IPS-18a (cell line): ENCODE measurements at regions not wholly inside any gene's neighbourhood (a gene's known extent, or its start where the extent isn't known, plus 50 kb on each side); places are given as distances from the start of the nearest gene placed in this dataset.
"Not testable (repeated sequence)": the region's sequence is repeated elsewhere in the genome, so short reads cannot be mapped to it uniquely, and the experiment has no call there.

Source experiments
- H3K27ac ChIP-seq: one replicate; pipeline ENCODE4 v1.5.1; 2013; ENCODE audit warnings: low read length
- H3K27me3 ChIP-seq: one replicate; pipeline ENCODE4 v1.6.1; 2013; ENCODE audit warnings: mild to moderate bottlenecking, low read length; ENCODE audit not compliant: control insufficient read depth, insufficient read depth
- H3K36me3 ChIP-seq: one replicate; pipeline ENCODE4 v1.6.1; 2013; ENCODE audit warnings: low read depth, low read length; ENCODE audit not compliant: control insufficient read depth
- H3K4me1 ChIP-seq: one replicate; pipeline ENCODE4 v1.6.1; 2013; ENCODE audit warnings: low read depth, low read length; ENCODE audit not compliant: control insufficient read depth
- H3K4me3 ChIP-seq: one replicate; pipeline ENCODE4 v1.5.1; 2013; ENCODE audit warnings: low read length
- H3K9ac ChIP-seq: one replicate; pipeline ENCODE4 v1.6.1; 2013; ENCODE audit warnings: mild to moderate bottlenecking, low read length, moderate library complexity
- H3K9me3 ChIP-seq: one replicate; pipeline ENCODE4 v1.6.1; 2013; ENCODE audit warnings: low read depth, low read length; ENCODE audit not compliant: control insufficient read depth

DNA sequence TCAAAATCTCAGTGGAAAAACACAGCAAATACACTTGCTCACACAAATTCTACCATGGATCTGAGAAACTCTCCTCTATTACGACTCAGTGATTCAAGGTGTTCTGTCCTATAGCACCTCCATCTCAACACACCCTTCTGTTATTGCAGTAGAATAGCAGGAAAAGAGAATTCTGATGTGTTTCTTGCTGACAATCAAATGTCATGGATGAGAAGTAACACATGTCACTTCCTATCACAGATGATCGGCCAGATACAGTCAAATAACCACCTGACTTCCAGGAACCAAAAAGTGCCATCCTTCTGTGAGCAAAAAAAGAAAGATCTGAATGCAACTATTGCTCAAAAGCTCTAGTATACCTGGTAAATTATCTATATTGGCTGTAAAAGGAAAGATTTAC lies 734.2 kb upstream of the GBE1 start:
- Histone ChIP-seq H3K9me3 (no peaks in the 10 kb centered on the region), H3K4me3 (no peak overlapping the region), H3K4me1 (no peaks in the 10 kb centered on the region), H3K36me3 (no peaks in the 10 kb centered on the region), H3K27ac (no peak overlapping the region), H3K9ac (no peak overlapping the region), H3K27me3 (no peaks in the 10 kb centered on the region)

DNA sequence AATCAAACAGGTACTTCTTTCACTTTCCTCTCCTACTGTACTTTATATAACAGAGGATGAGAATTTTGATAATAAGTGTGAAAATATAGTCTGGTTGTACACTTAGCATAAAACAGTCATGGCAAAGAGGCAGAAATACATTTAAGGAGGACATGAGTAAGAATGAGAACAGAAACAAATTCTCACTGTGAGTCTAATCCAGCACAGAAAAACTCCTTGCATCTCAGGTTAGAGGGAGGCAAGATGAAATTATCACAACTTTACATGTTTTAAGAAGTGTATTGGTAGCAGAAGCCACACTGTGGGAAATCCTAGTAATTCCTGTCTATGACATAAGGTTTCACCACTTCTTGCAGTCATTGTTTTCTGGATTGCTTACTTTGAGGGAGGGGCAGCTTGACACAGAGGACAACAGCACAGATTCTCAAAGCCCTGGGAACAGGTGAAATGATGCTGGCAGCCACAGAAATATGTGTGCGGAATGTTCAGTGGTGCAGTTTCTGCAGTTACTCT lies 733.6 kb upstream of the GBE1 start:
- Histone ChIP-seq H3K9me3 (no peaks in the 10 kb centered on the region), H3K36me3 (no peaks in the 10 kb centered on the region), H3K9ac (no peak overlapping the region), H3K4me3 (no peak overlapping the region), H3K4me1 (no peaks in the 10 kb centered on the region), H3K27ac (no peak overlapping the region), H3K27me3 (no peaks in the 10 kb centered on the region)

GRCh38 chr3:82493858-82494257 lies 732.4 kb upstream of the GBE1 start:
- Histone ChIP-seq H3K27ac (no peak overlapping the region), H3K4me1 (no peaks in the 10 kb centered on the region), H3K9me3 (no peaks in the 10 kb centered on the region), H3K9ac (no peak overlapping the region), H3K36me3 (no peaks in the 10 kb centered on the region), H3K4me3 (no peak overlapping the region), H3K27me3 (no peaks in the 10 kb centered on the region)

DNA sequence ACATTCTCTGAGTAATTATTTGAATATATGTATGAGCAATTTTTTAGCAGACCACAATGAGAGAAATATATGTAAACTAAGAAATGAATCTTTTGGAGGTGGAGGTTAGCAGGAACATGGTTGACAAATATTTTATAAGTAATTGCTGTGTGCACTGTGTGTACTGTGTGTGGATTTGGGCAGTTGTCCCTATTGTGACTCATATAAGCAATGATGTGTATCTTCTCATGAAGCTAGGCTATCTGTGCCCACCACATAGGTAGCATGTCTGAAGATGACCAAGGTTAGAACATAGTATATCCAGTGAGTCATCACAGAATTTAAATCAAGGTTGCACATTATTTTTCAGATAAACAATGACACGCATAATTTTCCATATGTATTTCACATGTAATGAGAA lies 713.9 kb upstream of the GBE1 start:
- Histone ChIP-seq H3K36me3 (no peaks in the 10 kb centered on the region), H3K9me3 (no peaks in the 10 kb centered on the region), H3K4me1 (no peaks in the 10 kb centered on the region), H3K9ac (no peak overlapping the region), H3K27ac (no peak overlapping the region), H3K4me3 (no peak overlapping the region), H3K27me3 (no peaks in the 10 kb centered on the region)

DNA sequence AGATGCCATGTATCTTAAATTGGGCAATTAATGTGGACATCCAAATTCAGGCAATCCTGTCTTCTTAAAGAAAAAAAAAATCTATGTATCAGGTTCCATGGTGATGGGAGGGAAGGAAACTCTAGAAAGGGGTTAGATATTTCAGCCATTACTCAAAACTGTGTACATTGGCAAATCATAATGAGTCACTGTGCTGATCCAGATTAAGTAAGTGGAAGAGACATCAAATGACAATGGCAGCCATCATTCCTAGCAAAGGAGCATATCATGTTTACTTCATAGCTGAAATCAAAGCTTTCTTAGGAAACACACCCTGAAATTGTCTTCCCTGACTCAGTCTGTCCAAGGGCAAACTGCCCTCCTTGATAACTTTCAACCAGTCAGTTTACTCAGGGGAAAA lies 713.3 kb upstream of the GBE1 start:
- Histone ChIP-seq H3K9me3 (no peaks in the 10 kb centered on the region), H3K27me3 (no peaks in the 10 kb centered on the region), H3K4me3 (no peak overlapping the region), H3K4me1 (no peaks in the 10 kb centered on the region), H3K27ac (no peak overlapping the region), H3K9ac (no peak overlapping the region), H3K36me3 (no peaks in the 10 kb centered on the region)

DNA sequence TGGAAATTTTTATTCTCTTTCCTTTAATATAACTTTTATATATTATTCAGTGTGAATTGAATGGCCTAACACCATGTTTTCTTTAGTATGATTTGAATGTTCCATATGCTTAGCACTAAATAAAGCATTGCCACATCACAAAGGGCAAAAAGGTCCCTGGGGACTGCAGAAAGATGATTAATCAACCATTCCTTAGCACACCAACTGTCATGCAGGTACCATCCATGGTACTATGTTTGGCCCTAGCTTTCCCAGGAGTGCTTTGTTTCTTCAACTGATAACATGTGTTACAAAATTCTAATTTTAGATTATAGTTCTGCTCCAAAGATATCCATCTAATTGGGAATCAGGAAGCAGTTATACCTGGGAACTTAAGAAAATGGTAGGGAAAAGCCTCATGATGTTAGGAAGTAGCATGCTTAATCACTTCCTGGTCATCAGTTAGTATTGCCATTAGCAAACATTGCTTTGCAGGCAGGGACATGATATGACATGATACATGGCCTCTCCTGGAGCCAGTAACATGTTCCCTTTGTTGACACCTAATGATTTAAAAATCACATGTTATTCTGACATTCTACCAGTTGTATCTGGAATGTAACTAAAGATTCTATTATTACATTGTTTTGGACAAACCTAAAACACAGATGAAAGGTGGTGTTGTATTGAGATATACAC lies 712.6 kb upstream of the GBE1 start:
- no peak overlapping the region for H3K27ac ChIP-seq
- no peaks in the 10 kb centered on the region for H3K36me3 ChIP-seq
- H3K27me3 ChIP-seq: no peaks in the 10 kb centered on the region
- no peaks in the 10 kb centered on the region for H3K9me3 ChIP-seq
- no peak overlapping the region for H3K9ac ChIP-seq
- H3K4me3 ChIP-seq: no peak overlapping the region
- no peaks in the 10 kb centered on the region for H3K4me1 ChIP-seq

DNA sequence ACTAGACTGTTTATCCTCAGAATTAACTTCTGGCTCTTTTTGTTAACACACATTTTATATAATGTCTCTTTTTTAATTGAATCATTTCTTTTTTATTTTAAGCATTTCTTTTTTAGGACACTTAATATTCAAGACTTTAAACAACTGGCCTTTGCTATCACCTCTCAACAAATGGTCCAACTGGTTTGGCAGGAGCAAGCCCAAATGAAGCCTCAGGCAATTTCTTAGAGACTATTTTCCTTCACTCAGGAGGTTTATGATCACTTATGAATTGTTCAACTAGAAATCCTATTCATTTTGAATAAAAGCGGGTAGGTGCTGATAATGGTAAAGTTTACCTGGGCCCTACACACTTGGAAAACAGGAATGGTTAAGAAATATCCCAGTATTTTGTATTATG lies 705.6 kb upstream of the GBE1 start:
- no peaks in the 10 kb centered on the region for H3K9me3 ChIP-seq
- H3K4me3 ChIP-seq: no peak overlapping the region
- H3K36me3 ChIP-seq: no peaks in the 10 kb centered on the region
- H3K4me1 ChIP-seq: no peaks in the 10 kb centered on the region
- H3K9ac ChIP-seq: no peak overlapping the region
- no peak overlapping the region for H3K27ac ChIP-seq
- H3K27me3 ChIP-seq: no peaks in the 10 kb centered on the region

DNA sequence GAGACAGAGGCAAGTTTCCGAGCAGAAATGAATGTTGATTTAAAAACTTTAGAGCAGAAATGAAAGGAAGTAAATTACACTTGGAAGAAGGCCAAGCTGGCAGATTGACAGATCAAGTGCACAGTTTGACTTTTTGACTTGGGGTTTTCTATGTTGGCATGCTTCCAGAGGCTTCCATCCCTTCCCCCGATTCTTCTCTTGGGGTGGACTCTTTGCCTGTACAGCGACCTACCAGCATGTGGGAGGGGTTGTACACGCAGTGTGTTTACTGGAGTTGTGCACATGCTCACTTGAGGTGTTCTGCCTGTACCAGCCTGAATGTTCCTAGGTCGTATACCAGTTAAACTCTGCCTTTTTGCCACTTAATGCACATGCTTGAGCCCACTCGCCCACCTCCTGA lies 701.5 kb upstream of the GBE1 start:
- Histone ChIP-seq H3K27me3 (no peaks in the 10 kb centered on the region), H3K36me3 (no peaks in the 10 kb centered on the region), H3K4me1 (peaks cover 5% of the 10 kb centered on the region), H3K9ac (no peak overlapping the region), H3K27ac (no peak overlapping the region), H3K4me3 (no peak overlapping the region), H3K9me3 (no peaks in the 10 kb centered on the region)

DNA sequence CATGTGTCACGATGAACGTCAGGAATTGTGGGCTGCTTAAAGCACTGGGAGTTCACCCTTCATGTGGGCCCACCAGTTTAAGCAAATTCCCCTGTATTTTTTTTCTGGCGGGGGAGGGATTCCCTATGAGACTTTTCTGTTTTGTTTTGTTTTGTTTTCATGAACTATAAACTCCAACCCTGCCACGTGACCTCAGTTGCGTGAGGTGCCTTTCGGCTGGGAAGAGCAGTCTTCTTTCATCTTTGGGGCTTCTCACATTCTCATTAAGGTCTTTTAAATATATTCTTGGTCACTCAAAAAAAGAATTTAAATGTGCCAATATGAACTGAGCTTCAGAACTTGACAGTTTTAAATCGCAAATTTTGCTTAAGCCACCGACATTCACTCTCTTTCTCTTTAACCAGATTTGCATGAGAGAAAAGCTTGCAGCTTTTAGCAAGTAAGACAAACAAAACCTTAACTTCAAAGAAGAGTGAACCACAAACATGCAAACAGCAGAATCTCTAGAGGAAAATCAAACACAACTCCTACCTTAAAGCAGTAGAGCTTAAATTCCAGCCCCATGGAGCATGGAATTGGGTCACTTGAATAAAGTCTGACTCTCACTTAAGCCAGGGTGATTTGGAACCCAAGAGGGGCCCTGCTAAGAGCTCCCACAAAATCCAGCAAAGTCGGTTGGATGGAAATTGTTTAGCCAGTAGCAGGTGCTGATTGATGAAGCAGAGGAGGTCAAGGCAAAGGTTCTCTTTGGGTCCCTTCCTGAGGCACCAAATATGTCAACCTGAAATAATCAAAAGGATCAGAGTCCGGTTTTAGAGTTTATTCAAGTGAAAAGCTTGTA lies 699.8 kb upstream of the GBE1 start:
- no peak overlapping the region for H3K4me3 ChIP-seq
- H3K9me3 ChIP-seq: no peaks in the 10 kb centered on the region
- H3K27me3 ChIP-seq: no peaks in the 10 kb centered on the region
- no peak overlapping the region for H3K9ac ChIP-seq
- H3K36me3 ChIP-seq: no peaks in the 10 kb centered on the region
- no peak overlapping the region for H3K27ac ChIP-seq
- H3K4me1 ChIP-seq: peaks cover 5% of the 10 kb centered on the region

DNA sequence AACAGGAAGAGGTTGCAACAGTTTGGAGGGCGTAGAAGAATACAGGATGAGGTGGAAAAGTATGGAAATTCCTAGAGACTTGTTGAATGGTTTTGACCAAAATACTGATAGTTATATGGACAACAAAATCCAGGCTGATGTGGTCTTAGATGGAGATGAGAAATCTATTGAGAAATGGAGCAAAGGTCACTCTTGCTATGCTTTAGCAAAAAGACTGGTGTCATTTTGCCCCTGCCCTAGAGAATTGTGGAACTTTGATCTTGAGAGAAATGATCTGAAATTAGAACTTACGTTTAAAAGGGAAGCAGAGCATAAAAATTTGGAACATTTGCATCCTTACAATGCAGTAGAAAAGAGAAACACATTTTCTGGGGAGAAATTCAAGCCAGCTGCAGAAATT lies 686.9 kb upstream of the GBE1 start:
- Histone ChIP-seq H3K4me3 (no peak overlapping the region), H3K4me1 (no peaks in the 10 kb centered on the region), H3K27me3 (no peaks in the 10 kb centered on the region), H3K27ac (no peak overlapping the region), H3K9me3 (peaks cover 11% of the 10 kb centered on the region), H3K36me3 (no peaks in the 10 kb centered on the region), H3K9ac (no peak overlapping the region)

- Histone ChIP-seq H3K27ac (peak overlapping the region; percentile 17), H3K4me1 (peaks cover 48% of the 10 kb centered on the region), H3K4me3 (peak overlapping the region; percentile 2)
- not testable (repeated sequence) for H3K9ac ChIP-seq, H3K9me3 ChIP-seq, H3K27me3 ChIP-seq, H3K36me3 ChIP-seq
Observed at GRCh38 chr3:82428821-82429220, 667.4 kb upstream of the GBE1 start.

- Histone ChIP-seq H3K9me3 (no peaks in the 10 kb centered on the region), H3K27me3 (no peaks in the 10 kb centered on the region), H3K9ac (peak overlapping the region; percentile 12), H3K4me3 (peak overlapping the region; percentile 6), H3K4me1 (peaks cover 44% of the 10 kb centered on the region), H3K36me3 (no peaks in the 10 kb centered on the region), H3K27ac (no peak overlapping the region)
Observed at GRCh38 chr3:82424031-82424339, 662.5 kb upstream of the GBE1 start.
